Activated CD8-positive, alpha-beta T cell treated with anti-CD3 and anti-CD28 coated beads, Interleukin-2, amount 10 ng/mL, durations not matched to agents 7 days and 5 days (primary cell): ENCODE measurements at regions not wholly inside any gene's neighbourhood (a gene's known extent, or its start where the extent isn't known, plus 50 kb on each side); places are given as distances from the start of the nearest gene placed in this dataset.

Experiments used
- ATAC-seq: fragments of 150-1000 bp; cut with Tn5 transposase; one replicate; pipeline ENCODE4 v1.10.0; 2021; ENCODE audit warnings: moderate library complexity
- CTCF ChIA-PET: fragments of 350-600 bp; sonication (Branson Sonifier 250); formaldehyde crosslinking; loops from one replicate; lab custom pipeline; 2021; ENCODE audit warnings: antibody characterized with exemption; lab: Charles Lee
- POLR2A ChIA-PET: fragments of 350-600 bp; sonication (Branson Sonifier 250); formaldehyde crosslinking; loops from one replicate; lab custom pipeline; 2021; ENCODE audit warnings: antibody characterized with exemption; lab: Charles Lee
- DNase-seq: peaks from one replicate; pipeline ENCODE4 v3.0.0-alpha.2; 2020
- H3K27ac Mint-ChIP-seq: one replicate; pipeline ENCODE4 v1.8.0; 2021; ENCODE audit warnings: mild to moderate bottlenecking, mixed read lengths
- H3K27me3 Mint-ChIP-seq: one replicate; pipeline ENCODE4 v1.8.0; 2021; ENCODE audit warnings: low read depth, mixed read lengths
- H3K36me3 Mint-ChIP-seq: one replicate; pipeline ENCODE4 v1.8.0; 2021; ENCODE audit warnings: low read depth, mixed read lengths
- H3K4me1 Mint-ChIP-seq: one replicate; pipeline ENCODE4 v1.8.0; 2021; ENCODE audit warnings: low read depth, mixed read lengths
- H3K4me3 Mint-ChIP-seq: one replicate; pipeline ENCODE4 v1.8.0; 2021; ENCODE audit warnings: mild to moderate bottlenecking, mixed read lengths
- H3K9me3 Mint-ChIP-seq: one replicate; pipeline ENCODE4 v1.8.0; 2022; ENCODE audit warnings: mixed read lengths; ENCODE audit not compliant: insufficient read depth

- H3K4me3 Mint-ChIP-seq = no peak overlapping the region
- ATAC-seq (no peak), DNase-seq (no peak)
- H3K27me3 Mint-ChIP-seq = no peaks in the 10 kb centered on the region
- no peaks in the 10 kb centered on the region for H3K4me1 Mint-ChIP-seq
- no peak overlapping the region for H3K27ac Mint-ChIP-seq
- ChIA-PET CTCF (no interaction called here), POLR2A (no interaction called here)
- no peaks in the 10 kb centered on the region for H3K9me3 Mint-ChIP-seq
- no peaks in the 10 kb centered on the region for H3K36me3 Mint-ChIP-seq
Measured at GRCh38 chr2:53568469-53568868, 199.1 kb upstream of the CHAC2 start.

GRCh38 chr2:53567073-53567472, 200.5 kb upstream of the CHAC2 start:
- ChIA-PET POLR2A (no interaction called here), CTCF (no interaction called here)
- no peaks in the 10 kb centered on the region for H3K36me3 Mint-ChIP-seq
- no peak overlapping the region for H3K4me3 Mint-ChIP-seq
- no peaks in the 10 kb centered on the region for H3K4me1 Mint-ChIP-seq
- DNase-seq = no peak
- no peak for ATAC-seq
- H3K27me3 Mint-ChIP-seq = no peaks in the 10 kb centered on the region
- no peak overlapping the region for H3K27ac Mint-ChIP-seq
- no peaks in the 10 kb centered on the region for H3K9me3 Mint-ChIP-seq

GRCh38 chr2:53562407-53562806, 205.2 kb upstream of the CHAC2 start:
- Mint-ChIP-seq H3K36me3 (no peaks in the 10 kb centered on the region), H3K9me3 (no peaks in the 10 kb centered on the region), H3K27ac (no peak overlapping the region), H3K27me3 (no peaks in the 10 kb centered on the region), H3K4me3 (no peak overlapping the region), H3K4me1 (no peaks in the 10 kb centered on the region)
- ChIA-PET CTCF (no interaction called here), POLR2A (no interaction called here)
- ATAC-seq (no peak), DNase-seq (no peak)

GRCh38 chr2:53561155-53561554, 206.4 kb upstream of the CHAC2 start:
- ChIA-PET CTCF (no interaction called here), POLR2A (no interaction called here)
- Mint-ChIP-seq H3K27ac (no peak overlapping the region), H3K4me3 (no peak overlapping the region), H3K36me3 (no peaks in the 10 kb centered on the region), H3K9me3 (no peaks in the 10 kb centered on the region), H3K4me1 (no peaks in the 10 kb centered on the region), H3K27me3 (no peaks in the 10 kb centered on the region)
- DNase-seq (no peak), ATAC-seq (no peak)

- Mint-ChIP-seq H3K27ac (no peak overlapping the region), H3K9me3 (no peaks in the 10 kb centered on the region), H3K36me3 (no peaks in the 10 kb centered on the region), H3K4me1 (no peaks in the 10 kb centered on the region), H3K4me3 (no peak overlapping the region), H3K27me3 (no peaks in the 10 kb centered on the region)
- POLR2A ChIA-PET = no interaction called here
- ATAC-seq = no peak
- CTCF ChIA-PET = no interaction called here
- no peak for DNase-seq
Measured at GRCh38 chr2:53559302-53559966, 208.2 kb upstream of the CHAC2 start.

GRCh38 chr2:53558867-53559266, 208.7 kb upstream of the CHAC2 start:
- Mint-ChIP-seq H3K9me3 (no peaks in the 10 kb centered on the region), H3K27ac (no peak overlapping the region), H3K27me3 (no peaks in the 10 kb centered on the region), H3K36me3 (no peaks in the 10 kb centered on the region), H3K4me1 (no peaks in the 10 kb centered on the region), H3K4me3 (no peak overlapping the region)
- ChIA-PET POLR2A (no interaction called here), CTCF (no interaction called here)
- DNase-seq (no peak), ATAC-seq (no peak)

GRCh38 chr2:53549497-53549896, 218.1 kb upstream of the CHAC2 start:
- Mint-ChIP-seq H3K27ac (no peak overlapping the region), H3K36me3 (no peaks in the 10 kb centered on the region), H3K4me1 (no peaks in the 10 kb centered on the region), H3K9me3 (peaks cover 4% of the 10 kb centered on the region), H3K4me3 (no peak overlapping the region), H3K27me3 (no peaks in the 10 kb centered on the region)
- ChIA-PET POLR2A (no interaction called here), CTCF (no interaction called here)
- no peak for DNase-seq
- ATAC-seq = no peak

GRCh38 chr2:53545604-53546003, 222.0 kb upstream of the CHAC2 start:
- Mint-ChIP-seq H3K27me3 (no peaks in the 10 kb centered on the region), H3K36me3 (no peaks in the 10 kb centered on the region), H3K27ac (no peak overlapping the region), H3K4me3 (no peak overlapping the region), H3K9me3 (peaks cover 6% of the 10 kb centered on the region), H3K4me1 (no peaks in the 10 kb centered on the region)
- POLR2A ChIA-PET = interaction anchor here (0.6 kb wide), 1 partner anchor 52 kb away, joined by 5 read pairs; no protein-coding TSS in a partner anchor
- ATAC-seq (no peak), DNase-seq (no peak)
- CTCF ChIA-PET = no interaction called here

- H3K36me3 Mint-ChIP-seq = no peaks in the 10 kb centered on the region
- H3K27ac Mint-ChIP-seq = no peak overlapping the region
- ChIA-PET POLR2A (interaction anchor here (0.6 kb wide), 1 partner anchor 53 kb away, joined by 5 read pairs; no protein-coding TSS in a partner anchor), CTCF (no interaction called here)
- no peak overlapping the region for H3K4me3 Mint-ChIP-seq
- no peak for ATAC-seq
- peaks cover 6% of the 10 kb centered on the region for H3K9me3 Mint-ChIP-seq
- no peak for DNase-seq
- H3K4me1 Mint-ChIP-seq = no peaks in the 10 kb centered on the region
- H3K27me3 Mint-ChIP-seq = no peaks in the 10 kb centered on the region
Measured at GRCh38 chr2:53544871-53545558, 222.6 kb upstream of the CHAC2 start.

GRCh38 chr2:53543083-53543482, 224.5 kb upstream of the CHAC2 start:
- Mint-ChIP-seq H3K4me1 (no peaks in the 10 kb centered on the region), H3K4me3 (no peak overlapping the region), H3K27ac (no peak overlapping the region), H3K36me3 (no peaks in the 10 kb centered on the region), H3K9me3 (peaks cover 6% of the 10 kb centered on the region), H3K27me3 (no peaks in the 10 kb centered on the region)
- ChIA-PET CTCF (no interaction called here), POLR2A (no interaction called here)
- ATAC-seq (no peak), DNase-seq (no peak)

GRCh38 chr2:53536583-53537361, 230.8 kb upstream of the CHAC2 start:
- H3K4me3 Mint-ChIP-seq = no peak overlapping the region
- no peaks in the 10 kb centered on the region for H3K4me1 Mint-ChIP-seq
- no peak for ATAC-seq
- POLR2A ChIA-PET = no interaction called here
- DNase-seq = no peak
- no peak overlapping the region for H3K27ac Mint-ChIP-seq
- CTCF ChIA-PET = no interaction called here
- H3K36me3 Mint-ChIP-seq = no peaks in the 10 kb centered on the region
- H3K9me3 Mint-ChIP-seq = peaks cover 6% of the 10 kb centered on the region
- H3K27me3 Mint-ChIP-seq = no peaks in the 10 kb centered on the region

- ATAC-seq (no peak), DNase-seq (no peak)
- ChIA-PET POLR2A (no interaction called here), CTCF (no interaction called here)
- no peaks in the 10 kb centered on the region for H3K36me3 Mint-ChIP-seq
- H3K4me3 Mint-ChIP-seq = no peak overlapping the region
- no peaks in the 10 kb centered on the region for H3K4me1 Mint-ChIP-seq
- H3K27ac Mint-ChIP-seq = no peak overlapping the region
- H3K9me3 Mint-ChIP-seq = no peaks in the 10 kb centered on the region
- no peaks in the 10 kb centered on the region for H3K27me3 Mint-ChIP-seq
Measured at GRCh38 chr2:53535234-53535840, 232.3 kb upstream of the CHAC2 start.
